HG03025 (cell line): ENCODE measurements at regions not wholly inside any gene's neighbourhood (a gene's known extent, or its start where the extent isn't known, plus 50 kb on each side); places are given as distances from the start of the nearest gene placed in this dataset.
"Not testable (repeated sequence)": the region's sequence is repeated elsewhere in the genome, so short reads cannot be mapped to it uniquely, and the experiment has no call there.

Experiments
- ATAC-seq: cut with Tn5 transposase; IDR thresholded peaks from one replicate; pipeline ENCODE4 v1.9.1; 2021; ENCODE audit warnings: mild to moderate bottlenecking, moderate library complexity; ENCODE audit not compliant: unreplicated experiment, low FRiP score

GRCh38 chr3:84141571-84141970 is 817.2 kb upstream of the CADM2 start:
- ATAC-seq: no peak

DNA sequence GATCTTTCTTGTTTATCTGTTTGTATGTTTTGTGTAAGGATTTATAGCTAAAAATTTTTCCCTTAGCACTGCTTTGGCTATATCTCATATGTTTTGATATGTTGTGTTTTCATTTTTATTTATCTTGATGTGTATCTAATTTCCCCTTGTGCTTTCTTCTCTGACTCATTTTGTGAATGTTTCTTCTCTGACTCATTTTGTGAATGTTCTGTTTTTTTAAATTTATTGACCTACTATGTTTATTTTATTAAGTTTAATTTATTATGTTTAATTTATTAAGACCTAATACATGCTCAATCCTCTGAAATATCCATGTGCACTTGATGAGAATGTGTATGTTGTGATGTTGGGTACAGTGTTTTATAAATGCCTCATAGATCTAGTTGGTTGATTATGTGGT is 793.5 kb upstream of the CADM2 start:
- no peak for ATAC-seq

DNA sequence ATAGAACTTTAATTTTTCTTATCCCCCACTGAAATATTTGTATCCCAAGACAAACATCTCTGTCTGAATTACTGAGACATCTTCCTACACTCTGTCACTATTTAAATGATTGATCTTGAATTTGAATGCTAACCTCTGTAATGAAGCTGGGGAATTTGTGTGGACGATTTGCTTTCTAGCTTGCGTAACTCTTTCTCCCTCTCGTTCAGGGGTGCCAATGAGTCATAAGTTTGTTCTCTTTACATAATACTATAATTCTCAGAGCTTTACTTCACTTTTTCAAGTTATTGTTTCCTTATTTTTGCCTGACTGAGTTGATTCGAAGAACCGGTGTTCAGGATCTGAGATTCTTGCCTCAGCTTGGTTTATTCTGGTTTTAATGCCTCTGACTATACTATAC is 783.3 kb upstream of the CADM2 start:
- ATAC-seq: no peak

DNA sequence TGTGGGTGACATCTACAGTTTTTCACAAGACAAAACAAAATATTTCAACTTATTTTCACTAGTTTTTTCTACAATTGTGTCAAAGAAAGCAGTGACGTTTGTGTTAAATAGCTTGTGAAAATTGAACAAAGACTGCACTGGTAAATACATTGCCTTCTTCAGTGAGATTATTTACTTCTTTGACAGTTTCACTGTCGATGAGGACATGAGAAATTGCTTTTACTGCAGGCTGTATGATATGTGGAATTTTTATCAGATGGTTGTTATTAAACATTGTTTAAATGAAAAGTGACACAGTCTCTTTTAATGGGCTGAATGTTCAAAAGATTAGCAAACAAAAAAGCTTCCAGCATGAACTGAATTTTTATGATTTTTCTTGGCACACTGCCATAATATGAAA is 773.9 kb upstream of the CADM2 start:
- no peak for ATAC-seq

DNA sequence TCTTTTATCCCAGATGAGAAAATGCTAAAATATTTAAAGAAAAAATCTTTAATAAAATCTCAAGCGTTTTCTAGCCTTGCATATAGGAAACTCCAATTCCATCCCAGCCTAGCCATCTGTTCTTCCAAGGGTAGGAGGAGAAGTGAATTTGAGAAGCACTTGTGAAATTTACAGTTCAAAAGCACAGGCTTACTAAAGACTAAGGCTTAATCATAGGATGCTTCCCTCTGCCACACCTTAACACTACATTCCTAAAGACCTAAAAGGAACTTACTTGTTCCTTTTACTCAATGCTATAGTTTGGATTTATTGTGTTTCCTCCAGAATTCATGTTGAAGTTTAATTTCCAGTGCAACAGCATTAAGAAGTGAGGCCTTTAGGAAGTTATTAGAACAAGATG is 764.8 kb upstream of the CADM2 start:
- ATAC-seq: no peak

DNA sequence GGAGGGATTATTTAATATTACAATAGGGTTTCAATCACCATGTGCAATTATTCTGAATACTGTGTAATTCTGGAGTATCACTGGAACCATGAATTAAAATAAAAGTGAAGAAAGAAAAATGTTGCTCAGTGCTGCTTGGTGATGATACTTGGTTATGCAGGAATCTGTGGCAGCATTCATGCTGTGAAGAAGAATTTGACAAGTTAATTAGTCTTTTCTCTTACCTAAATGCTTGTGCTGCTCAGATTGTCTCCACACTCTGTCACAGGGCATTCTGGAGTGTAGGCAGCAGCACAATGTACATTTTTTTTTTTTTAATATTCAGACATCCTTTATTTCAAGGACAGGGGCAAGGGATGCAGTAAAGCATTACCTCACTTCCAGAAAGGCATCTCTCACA is 749.3 kb upstream of the CADM2 start:
- no peak for ATAC-seq

DNA sequence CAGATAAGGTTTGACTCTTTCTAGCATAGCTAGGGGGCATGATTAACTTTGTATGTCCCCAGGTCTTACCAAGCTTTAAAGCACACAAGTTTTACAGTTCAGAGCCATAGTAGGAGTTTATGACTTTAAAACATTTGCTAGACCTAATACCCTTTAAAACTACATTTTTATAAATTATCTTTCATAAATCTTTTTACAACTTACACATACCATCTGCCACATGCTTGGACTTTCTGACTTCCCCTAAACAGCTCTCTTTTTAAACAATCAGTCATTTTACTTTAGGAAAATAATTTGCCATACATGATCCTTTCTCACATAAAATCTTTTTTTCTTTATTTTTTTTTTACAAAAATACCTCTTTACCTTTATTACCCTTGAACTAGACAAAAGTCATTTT is 735.3 kb upstream of the CADM2 start:
- no peak for ATAC-seq

- ATAC-seq: no peak
Observed at GRCh38 chr3:84224262-84224661, 734.5 kb upstream of the CADM2 start.

DNA sequence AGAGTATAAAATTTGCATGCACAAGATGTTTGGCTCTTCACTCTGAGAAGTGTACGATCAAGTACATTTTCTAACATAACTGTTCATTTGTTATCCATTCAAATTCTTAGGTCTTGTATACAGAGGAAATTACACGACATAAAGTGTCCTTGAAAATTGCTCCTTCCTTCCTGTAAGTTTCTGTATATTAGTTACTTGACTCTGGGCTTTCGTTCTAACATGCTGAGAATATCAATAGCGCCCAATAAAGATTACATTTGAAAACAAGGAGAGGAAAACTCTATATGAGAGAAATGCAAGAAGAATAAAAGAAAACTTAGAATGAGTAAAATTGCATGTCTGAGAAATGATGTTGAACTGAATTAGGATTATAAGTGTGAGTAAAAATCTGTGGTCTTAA is 722.5 kb upstream of the CADM2 start:
- ATAC-seq: no peak

DNA sequence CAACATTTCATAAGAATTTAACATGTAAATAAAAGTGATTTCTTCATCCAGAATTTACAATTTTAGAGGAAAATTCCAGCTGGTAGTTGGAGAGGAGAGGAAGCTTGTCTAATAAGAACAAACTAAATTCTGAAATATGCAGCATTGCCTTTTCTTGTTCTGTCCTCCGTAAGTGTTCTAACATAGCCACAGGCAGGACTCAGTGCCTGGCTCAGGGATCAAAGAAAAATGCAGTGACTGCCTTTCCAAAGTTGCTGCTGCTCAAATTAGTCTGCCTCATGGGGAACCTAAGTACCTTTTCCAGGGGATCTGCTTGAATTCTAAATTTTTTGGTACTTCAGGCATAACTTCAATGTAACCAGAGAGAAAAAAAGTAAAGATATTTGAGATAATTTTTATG is 713.0 kb upstream of the CADM2 start:
- ATAC-seq: no peak

DNA sequence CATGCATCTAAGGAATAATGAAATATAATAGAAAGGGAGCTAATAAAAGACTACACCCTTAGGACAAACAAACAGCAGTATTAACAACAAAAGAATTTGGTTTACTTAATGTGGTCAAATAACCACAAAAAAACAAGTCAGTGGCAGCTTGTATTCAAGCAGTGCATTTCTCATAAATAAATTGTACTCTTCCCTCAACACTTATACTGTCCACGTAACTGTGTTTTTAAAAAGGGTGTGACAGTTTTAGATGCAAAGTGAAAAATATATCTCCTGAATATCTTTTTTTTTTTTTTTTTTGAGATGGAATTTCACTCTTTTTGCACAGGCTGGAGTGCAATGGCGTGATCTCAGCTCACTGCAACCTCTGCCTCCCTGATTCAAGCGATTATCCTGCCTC is 698.2 kb upstream of the CADM2 start:
- ATAC-seq: no peak

DNA sequence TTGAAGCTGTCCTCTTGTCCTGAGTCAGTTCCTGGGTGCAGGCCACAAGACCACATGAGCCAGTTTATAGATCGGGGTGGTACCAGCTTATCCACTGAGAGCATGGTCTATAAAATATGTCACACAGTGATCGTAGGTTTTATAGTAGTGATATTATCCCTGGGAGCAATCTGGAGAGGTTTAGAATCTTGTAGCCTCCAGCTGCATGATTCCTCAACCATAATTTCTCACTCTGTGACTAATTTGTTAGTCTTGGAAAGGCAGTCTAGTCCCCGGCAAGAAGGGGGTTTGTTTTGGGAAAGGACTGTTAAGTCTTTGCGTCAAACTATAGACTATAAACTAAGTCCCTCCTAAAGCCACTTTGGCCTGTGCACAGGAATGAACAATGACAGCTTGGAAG is 693.0 kb upstream of the CADM2 start:
- no peak for ATAC-seq

DNA sequence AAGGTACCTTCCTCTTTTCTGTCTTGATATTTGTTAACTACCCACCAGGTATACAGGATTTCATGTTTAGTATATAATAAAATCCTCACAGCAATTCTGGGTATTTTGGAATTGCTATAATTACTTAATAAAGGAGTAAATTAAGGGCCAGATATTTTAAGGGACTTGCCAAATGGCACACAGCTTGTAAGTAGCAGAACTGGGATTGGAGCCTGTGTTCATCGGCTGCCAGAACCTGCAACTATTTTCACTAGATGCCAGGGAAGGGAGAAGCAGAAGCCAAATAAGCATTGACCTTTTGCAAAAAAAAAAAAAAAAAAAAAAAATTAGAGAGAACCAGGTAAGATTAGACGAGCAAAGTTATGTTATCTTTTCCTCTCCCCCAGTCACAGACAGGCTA is 683.3 kb upstream of the CADM2 start:
- no peak for ATAC-seq

DNA sequence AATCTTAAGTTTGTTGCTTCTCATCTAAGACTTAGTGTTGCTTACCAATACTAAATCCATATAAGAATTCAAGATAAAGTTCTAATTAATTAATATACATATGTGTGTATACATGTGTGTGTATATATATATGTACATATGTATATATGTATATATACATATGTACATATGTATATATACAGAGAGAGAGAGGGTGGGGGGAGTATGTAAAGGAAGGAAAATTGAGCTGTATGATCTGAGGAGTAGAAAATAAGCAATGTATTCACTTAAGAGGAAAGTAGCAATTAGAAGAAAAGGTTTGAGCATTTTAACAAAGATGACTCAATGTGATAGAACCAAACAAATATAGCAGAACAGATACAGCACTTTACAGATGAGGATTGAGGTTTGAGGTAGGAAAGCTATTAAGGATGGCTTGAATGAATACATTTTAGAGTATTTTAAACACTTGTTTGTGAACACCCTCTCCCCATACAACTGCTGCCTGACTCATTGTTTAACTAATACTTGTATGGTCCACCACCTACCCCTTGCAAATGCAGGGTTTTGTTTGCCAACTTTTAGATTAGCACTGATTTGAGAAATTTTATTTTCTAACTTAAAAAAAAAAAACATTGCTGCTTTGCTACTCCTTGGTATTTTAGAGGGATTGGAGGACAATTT is 681.1 kb upstream of the CADM2 start:
- ATAC-seq: no peak

- ATAC-seq: no peak
Observed at GRCh38 chr3:84292128-84292527, 666.7 kb upstream of the CADM2 start.

- no peak for ATAC-seq
Observed at GRCh38 chr3:84299329-84299728, 659.5 kb upstream of the CADM2 start.

GRCh38 chr3:84304214-84304613 is 654.6 kb upstream of the CADM2 start:
- ATAC-seq: no peak

GRCh38 chr3:84307339-84307738 is 651.5 kb upstream of the CADM2 start:
- no peak for ATAC-seq

- ATAC-seq: no peak
Observed at GRCh38 chr3:84308379-84308778, 650.4 kb upstream of the CADM2 start.

GRCh38 chr3:84318273-84318809 is 640.4 kb upstream of the CADM2 start:
- no peak for ATAC-seq

DNA sequence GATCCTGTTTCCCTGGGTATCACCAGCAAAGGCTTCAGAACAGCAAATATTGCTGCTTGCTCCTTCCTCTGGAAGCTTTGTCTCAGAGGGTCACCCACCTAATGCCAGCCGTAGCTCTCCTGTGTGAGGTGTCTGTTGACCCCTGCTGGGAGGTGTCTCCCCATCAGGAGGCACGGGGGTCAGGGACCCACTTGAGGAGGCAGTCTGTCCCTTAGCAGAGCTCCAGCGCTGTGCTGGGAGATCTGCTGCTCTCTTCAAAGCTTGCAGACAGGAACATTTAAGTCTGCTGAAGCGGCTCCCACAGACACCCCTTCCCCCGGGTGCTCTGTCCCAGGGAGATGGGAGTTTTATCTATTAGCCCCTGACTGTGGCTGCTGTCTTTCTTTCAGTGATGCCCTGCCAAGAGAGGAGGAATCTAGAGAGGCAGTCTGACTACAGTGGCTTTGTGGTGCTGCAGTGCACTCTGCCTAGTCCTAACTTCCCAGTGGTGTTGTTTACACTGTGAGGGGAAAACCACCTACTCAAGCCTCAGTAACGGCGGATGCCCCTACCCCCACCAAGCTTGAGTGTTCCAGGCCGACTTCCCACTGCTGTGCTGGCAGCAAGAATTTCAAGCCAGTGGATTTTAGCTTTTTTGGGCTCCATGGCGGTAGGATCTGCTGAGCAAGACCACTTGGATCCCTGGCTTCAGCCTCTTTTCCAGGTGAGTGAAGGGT is 593.1 kb upstream of the CADM2 start:
- not testable (repeated sequence) for ATAC-seq
